GM12878 (cell line): ENCODE measurements at regions not wholly inside any gene's neighbourhood (a gene's known extent, or its start where the extent isn't known, plus 50 kb on each side); places are given as distances from the start of the nearest gene placed in this dataset.

Experiments
- ATAC-seq: fragments of 200-7000 bp; cut with Tn5 transposase; 3 replicates; pipeline ENCODE4 v1.9.1; 2020; ENCODE audit warnings: mild to moderate bottlenecking, moderate library complexity
- BruUV-seq: library from RNA; stranded (reverse); fragments of 400-500 nt; replicated peaks from 2 replicates; lab custom pipeline; 2021; lab: Mats Ljungman, UMichigan
- CTCF ChIA-PET: fragments of 300-600 bp; sonication (Branson Sonifier 250); formaldehyde crosslinking; extraction: SDS; loops from one replicate; lab custom pipeline; 2021; ENCODE audit warnings: inconsistent platforms; lab: Yijun Ruan, JAX
- POLR2A ChIA-PET: fragments of 350-600 bp; formaldehyde crosslinking; extraction: SDS; loops from one replicate; lab custom pipeline; 2021; ENCODE audit warnings: inconsistent platforms; lab: Charles Lee
- RAD21 ChIA-PET: fragments of 300-600 bp; sonication (Branson Sonifier 250); formaldehyde crosslinking; loops from one replicate; lab custom pipeline; 2023; ENCODE audit warnings: antibody characterized with exemption; ENCODE audit not compliant: unreplicated experiment; lab: Charles Lee
- SMC1A ChIA-PET: fragments of 300-600 bp; sonication (Branson Sonifier 250); formaldehyde crosslinking; loops from one replicate; lab custom pipeline; 2023; ENCODE audit not compliant: unreplicated experiment, uncharacterized antibody; lab: Charles Lee
- DNase-seq: peaks from one replicate; pipeline ENCODE4 v3.0.0-alpha.2; 2011; ENCODE audit warnings: low read depth, low spot score
- FAIRE-seq: peaks from 3 replicates; lab custom pipeline; 2011; peaks lifted over from hg19 to GRCh38; lab: Jason Lieb, UNC
- H2AFZ ChIP-seq: 2 replicates; pipeline ENCODE4 v1.6.0; 2011; ENCODE audit warnings: low read depth, low read length, control low read depth; ENCODE audit not compliant: control insufficient read depth
- H3K27ac ChIP-seq: 2 replicates; pipeline ENCODE4 v1.5.1; 2011; ENCODE audit warnings: control low read depth; ENCODE audit not compliant: control insufficient read depth, insufficient read depth
- H3K27me3 ChIP-seq, 2 experiments: replicated peaks in 1 of 2; 2 replicates each; pipeline versions ENCODE4 v1.6.0 to v1.6.1; 2011; ENCODE audit warnings: low read length in 1 of 2; ENCODE audit not compliant: control insufficient read depth in 2 of 2, insufficient read depth in 2 of 2
- H3K36me3 ChIP-seq, 2 experiments: 2 replicates each; pipeline ENCODE4 v1.5.1; 2011; ENCODE audit warnings: low read length in 1 of 2; ENCODE audit not compliant: control insufficient read depth in 2 of 2, insufficient read depth in 2 of 2
- H3K4me1 ChIP-seq: 2 replicates; pipeline ENCODE4 v1.6.1; 2011; ENCODE audit warnings: mild to moderate bottlenecking, low read length, moderate library complexity, mixed read lengths; ENCODE audit not compliant: control insufficient read depth, insufficient read depth
- H3K4me2 ChIP-seq: 2 replicates; pipeline ENCODE4 v1.6.0; 2011; ENCODE audit warnings: control low read depth; ENCODE audit not compliant: control insufficient read depth, insufficient read depth
- H3K4me3 ChIP-seq: fragments of 200-600 bp; sonication (generic); 2 replicates; pipeline ENCODE4 v1.5.1; 2016
- H3K79me2 ChIP-seq: 2 replicates; pipeline ENCODE4 v1.6.0; 2011; ENCODE audit warnings: low read length; ENCODE audit not compliant: control insufficient read depth, insufficient read depth
- H3K9ac ChIP-seq: 2 replicates; pipeline ENCODE4 v1.8.0; 2011; ENCODE audit warnings: low read length, control low read depth, mixed read lengths; ENCODE audit not compliant: control insufficient read depth, insufficient read depth
- H3K9me3 ChIP-seq: replicated peaks from 3 replicates; pipeline ENCODE4 v1.5.1; 2011; ENCODE audit warnings: mild to moderate bottlenecking, low read length; ENCODE audit not compliant: control insufficient read depth, insufficient read depth
- H4K20me1 ChIP-seq: 2 replicates; pipeline ENCODE4 v1.6.0; 2011; ENCODE audit not compliant: control insufficient read depth, insufficient read depth
- ATF7 ChIP-seq: fragments of 450-650 bp; IDR thresholded peaks from 2 replicates; pipeline ENCODE4 v1.6.1; 2016; ENCODE audit warnings: low read depth, mild to moderate bottlenecking
- RAD51 ChIP-seq: fragments of 450-650 bp; IDR thresholded peaks from 2 replicates; pipeline ENCODE4 v1.6.1; 2016; ENCODE audit warnings: moderate library complexity, mild to moderate bottlenecking, inconsistent platforms
- RB1 ChIP-seq: fragments of 450-650 bp; formaldehyde crosslinking; IDR thresholded peaks from 2 replicates; pipeline ENCODE4 v1.6.1; 2017; ENCODE audit warnings: mild to moderate bottlenecking, borderline replicate concordance
- SPI1 ChIP-seq: IDR thresholded peaks from 2 replicates; pipeline ENCODE4 v1.6.1; 2011; ENCODE audit warnings: low read depth, mild to moderate bottlenecking, low read length, moderate library complexity, borderline replicate concordance; ENCODE audit not compliant: insufficient read depth
- WGBS: methylation state at CpG from one replicate; pipeline ENCODE4 v1.1.6; 2016; ENCODE audit warnings: low lambda C conversion rate; ENCODE audit not compliant: insufficient replicate concordance, insufficient coverage; ENCODE audit errors: missing lambda C conversion rate; 5-methylcytosine and 5-hydroxymethylcytosine counted together
- in situ Hi-C: fragments of 300-500 bp; cut with MboI; formaldehyde crosslinking; loops from 9 replicates; pipeline ENCODE4 v1.14.3; 2018; ENCODE audit warnings: mixed read lengths
- intact Hi-C: fragments of 100-400 bp; cut with micrococcal nuclease; formaldehyde crosslinking; loops from one replicate; pipeline ENCODE4 v1.14.2; 2022; ENCODE audit not compliant: unreplicated experiment
- TF ChIP-seq, protein P1 (sequence below): fragments of 450-650 bp; formaldehyde crosslinking; IDR thresholded peaks from 2 replicates; pipeline ENCODE4 v1.5.0; 2022; ENCODE audit warnings: mild to moderate bottlenecking, missing genetic modification characterization
- TF ChIP-seq, protein P2 (sequence below): IDR thresholded peaks from 2 replicates; pipeline ENCODE4 v1.6.1; 2012; ENCODE audit warnings: low read depth, low read length, improper control_type of control experiment

- CTCF ChIA-PET: no interaction called here
- in situ Hi-C loops: no loop called here
- Histone ChIP-seq H2AFZ (no peak overlapping the region), H3K79me2 (no peaks in the 10 kb centered on the region), H3K9me3 (no peaks in the 10 kb centered on the region), H3K4me1 (no peaks in the 10 kb centered on the region), H3K36me3 (no peaks in the 10 kb centered on the region), H3K9ac (no peak overlapping the region), H3K4me3 (no peak overlapping the region), H3K27ac (no peak overlapping the region), H3K4me2 (no peak overlapping the region), H3K27me3 (no peaks in the 10 kb centered on the region), H4K20me1 (no peaks in the 10 kb centered on the region)
- BruUV-seq: no TSS peak
- 18% methylated on average over 6 of the region's 6 CpGs for WGBS
- POLR2A ChIA-PET: no interaction called here
- TF ChIP-seq RB1 (no peak), SPI1 (no peak), ATF7 (no peak), RAD51 (no peak)
- TF ChIP-seq, protein P1, sequence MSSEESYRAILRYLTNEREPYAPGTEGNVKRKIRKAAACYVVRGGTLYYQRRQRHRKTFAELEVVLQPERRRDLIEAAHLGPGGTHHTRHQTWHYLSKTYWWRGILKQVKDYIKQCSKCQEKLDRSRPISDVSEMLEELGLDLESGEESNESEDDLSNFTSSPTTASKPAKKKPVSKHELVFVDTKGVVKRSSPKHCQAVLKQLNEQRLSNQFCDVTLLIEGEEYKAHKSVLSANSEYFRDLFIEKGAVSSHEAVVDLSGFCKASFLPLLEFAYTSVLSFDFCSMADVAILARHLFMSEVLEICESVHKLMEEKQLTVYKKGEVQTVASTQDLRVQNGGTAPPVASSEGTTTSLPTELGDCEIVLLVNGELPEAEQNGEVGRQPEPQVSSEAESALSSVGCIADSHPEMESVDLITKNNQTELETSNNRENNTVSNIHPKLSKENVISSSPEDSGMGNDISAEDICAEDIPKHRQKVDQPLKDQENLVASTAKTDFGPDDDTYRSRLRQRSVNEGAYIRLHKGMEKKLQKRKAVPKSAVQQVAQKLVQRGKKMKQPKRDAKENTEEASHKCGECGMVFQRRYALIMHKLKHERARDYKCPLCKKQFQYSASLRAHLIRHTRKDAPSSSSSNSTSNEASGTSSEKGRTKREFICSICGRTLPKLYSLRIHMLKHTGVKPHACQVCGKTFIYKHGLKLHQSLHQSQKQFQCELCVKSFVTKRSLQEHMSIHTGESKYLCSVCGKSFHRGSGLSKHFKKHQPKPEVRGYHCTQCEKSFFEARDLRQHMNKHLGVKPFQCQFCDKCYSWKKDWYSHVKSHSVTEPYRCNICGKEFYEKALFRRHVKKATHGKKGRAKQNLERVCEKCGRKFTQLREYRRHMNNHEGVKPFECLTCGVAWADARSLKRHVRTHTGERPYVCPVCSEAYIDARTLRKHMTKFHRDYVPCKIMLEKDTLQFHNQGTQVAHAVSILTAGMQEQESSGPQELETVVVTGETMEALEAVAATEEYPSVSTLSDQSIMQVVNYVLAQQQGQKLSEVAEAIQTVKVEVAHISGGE (CRISPR knock-in tag): no peak
- TF ChIP-seq, protein P2, sequence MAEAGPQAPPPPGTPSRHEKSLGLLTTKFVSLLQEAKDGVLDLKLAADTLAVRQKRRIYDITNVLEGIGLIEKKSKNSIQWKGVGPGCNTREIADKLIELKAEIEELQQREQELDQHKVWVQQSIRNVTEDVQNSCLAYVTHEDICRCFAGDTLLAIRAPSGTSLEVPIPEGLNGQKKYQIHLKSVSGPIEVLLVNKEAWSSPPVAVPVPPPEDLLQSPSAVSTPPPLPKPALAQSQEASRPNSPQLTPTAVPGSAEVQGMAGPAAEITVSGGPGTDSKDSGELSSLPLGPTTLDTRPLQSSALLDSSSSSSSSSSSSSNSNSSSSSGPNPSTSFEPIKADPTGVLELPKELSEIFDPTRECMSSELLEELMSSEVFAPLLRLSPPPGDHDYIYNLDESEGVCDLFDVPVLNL: no peak
- intact Hi-C loops: no loop called here
- FAIRE-seq (no peak), ATAC-seq (no peak), DNase-seq (no peak)
- RAD21 ChIA-PET: no interaction called here
- SMC1A ChIA-PET: no interaction called here
Measured at GRCh38 chr4:66130042-66130441, 459.8 kb upstream of the EPHA5 start.
